ENCODE measurements at regions not wholly inside any gene's neighbourhood (a gene's known extent, or its start where the extent isn't known, plus 50 kb on each side); places are given as distances from the start of the nearest gene placed in this dataset.
A peak's percentile ranks its signal among the peaks of the same experiment; 100 is the strongest.

DNA sequence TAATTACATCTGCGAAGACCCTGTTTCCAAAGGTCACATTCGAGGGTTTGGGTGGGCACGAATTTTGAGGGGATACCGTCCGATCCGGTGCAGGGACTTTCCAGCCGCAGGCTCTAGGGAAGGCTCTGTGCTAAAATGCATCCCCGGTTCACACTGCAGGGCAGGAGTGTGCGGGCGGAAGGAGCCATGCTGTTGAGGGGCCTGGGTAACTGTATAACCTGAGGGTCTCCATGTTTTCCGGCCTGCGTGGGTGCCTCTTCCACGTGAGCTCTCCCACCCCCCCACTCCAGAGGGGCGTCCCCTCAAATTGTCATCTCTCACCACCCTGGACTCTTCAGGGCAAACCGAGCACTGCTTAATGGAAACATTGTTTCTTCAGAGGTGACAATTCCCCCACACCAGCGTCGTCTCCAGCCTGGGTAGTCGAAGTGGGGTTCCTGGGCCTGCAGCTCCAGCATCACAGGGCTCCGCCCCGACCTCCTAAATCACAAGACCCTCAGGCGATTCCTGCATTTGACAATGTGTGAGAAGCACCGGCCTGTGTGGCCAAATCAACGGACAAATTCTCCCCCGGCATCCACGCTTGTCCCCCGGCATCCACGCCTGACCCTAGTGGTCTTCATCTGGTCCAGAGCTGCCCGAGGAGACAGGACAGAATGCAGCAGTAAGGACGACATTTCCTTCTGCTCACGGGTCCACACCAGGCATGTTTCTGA, 51.2 kb downstream of the FOXL3 start:
- Histone ChIP-seq H3K4me3 (no peak overlapping the region), H3K4me1 (no peaks in the 10 kb centered on the region), H3K9me3 (no peaks in the 10 kb centered on the region), H3K27ac (no peak overlapping the region), H3K27me3 (no peaks in the 10 kb centered on the region), H3K36me3 (no peaks in the 10 kb centered on the region)
- ATAC-seq (no peak), DNase-seq (no peak)
- intact Hi-C loops (cut with DNase I): no loop called here
- TF ChIP-seq, protein P1, sequence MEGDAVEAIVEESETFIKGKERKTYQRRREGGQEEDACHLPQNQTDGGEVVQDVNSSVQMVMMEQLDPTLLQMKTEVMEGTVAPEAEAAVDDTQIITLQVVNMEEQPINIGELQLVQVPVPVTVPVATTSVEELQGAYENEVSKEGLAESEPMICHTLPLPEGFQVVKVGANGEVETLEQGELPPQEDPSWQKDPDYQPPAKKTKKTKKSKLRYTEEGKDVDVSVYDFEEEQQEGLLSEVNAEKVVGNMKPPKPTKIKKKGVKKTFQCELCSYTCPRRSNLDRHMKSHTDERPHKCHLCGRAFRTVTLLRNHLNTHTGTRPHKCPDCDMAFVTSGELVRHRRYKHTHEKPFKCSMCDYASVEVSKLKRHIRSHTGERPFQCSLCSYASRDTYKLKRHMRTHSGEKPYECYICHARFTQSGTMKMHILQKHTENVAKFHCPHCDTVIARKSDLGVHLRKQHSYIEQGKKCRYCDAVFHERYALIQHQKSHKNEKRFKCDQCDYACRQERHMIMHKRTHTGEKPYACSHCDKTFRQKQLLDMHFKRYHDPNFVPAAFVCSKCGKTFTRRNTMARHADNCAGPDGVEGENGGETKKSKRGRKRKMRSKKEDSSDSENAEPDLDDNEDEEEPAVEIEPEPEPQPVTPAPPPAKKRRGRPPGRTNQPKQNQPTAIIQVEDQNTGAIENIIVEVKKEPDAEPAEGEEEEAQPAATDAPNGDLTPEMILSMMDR (IDR thresholded peaks at IDR 0.05): no peak

DNA sequence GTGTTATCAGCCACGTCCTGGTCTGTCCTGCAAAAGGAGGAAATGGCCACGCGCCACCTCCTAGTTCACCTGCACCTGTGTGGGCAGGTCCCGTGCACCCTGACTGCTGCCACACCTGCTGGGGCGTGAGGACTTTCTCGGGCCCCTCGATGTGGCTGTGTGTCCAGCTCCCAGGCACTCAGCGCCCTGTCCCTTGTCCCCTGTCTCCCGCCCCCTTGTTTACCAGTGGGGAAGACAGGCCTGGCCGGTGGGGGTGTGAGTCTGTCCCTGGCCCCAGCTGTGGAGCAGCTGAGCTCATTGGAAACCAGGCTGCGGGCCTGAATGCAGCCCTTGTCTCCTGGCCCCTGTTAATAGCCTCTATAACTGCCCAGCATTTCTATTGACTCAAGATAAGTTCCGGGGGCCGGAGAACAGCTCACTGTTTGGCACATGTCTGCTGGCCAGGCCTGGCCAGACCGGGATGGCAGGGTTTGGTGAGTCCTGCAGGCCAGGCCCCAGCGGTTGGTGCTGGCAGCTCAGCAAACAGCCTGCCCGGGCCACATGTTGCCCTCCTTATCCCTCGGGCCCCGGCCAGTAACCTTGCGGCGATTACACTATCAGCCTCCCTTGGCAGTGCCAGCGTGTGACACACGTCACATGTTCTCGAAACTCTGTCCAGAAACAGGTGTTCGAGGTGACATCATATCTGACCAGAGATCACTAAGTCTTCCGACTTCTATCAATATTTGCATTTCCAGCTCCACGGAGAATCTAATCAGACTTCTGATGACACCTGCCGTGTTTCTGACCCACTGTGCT, 52.1 kb downstream of the FOXL3 start:
- TF ChIP-seq, protein P1 (IDR thresholded peaks at IDR 0.05): no peak
- Histone ChIP-seq H3K36me3 (no peaks in the 10 kb centered on the region), H3K27ac (no peak overlapping the region), H3K27me3 (no peaks in the 10 kb centered on the region), H3K4me1 (no peaks in the 10 kb centered on the region), H3K9me3 (no peaks in the 10 kb centered on the region), H3K4me3 (no peak overlapping the region)
- DNase-seq: no peak
- intact Hi-C loops (cut with DNase I): no loop called here
- peak; percentile 36 for ATAC-seq

DNA sequence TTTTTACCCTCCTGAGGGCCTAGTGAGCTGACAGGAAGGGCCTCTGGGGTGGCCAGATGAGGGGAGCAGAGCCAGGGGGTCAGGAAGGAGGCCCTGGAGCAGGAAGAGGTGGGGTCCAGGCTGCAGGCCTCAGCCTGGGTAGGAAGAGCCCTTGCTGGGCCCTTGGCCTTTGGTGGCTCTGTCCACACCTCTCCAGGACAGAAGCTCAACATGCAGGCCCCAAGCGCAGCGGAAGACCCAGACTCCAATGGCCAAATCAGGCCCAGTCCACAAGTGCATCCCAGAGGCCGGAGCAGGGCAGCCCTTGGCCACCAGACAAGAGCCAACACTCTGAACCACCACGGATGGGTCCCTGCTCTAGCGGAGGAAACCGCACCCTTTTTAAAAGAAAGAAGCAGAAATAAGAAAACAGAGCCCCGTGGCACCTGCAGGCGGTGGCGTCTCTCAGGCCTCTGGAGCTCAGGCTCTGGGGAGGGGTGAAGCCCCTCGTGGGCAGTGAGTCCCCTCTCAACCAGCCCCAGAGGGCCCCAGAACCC, 52.8 kb downstream of the FOXL3 start:
- H3K4me1 ChIP-seq: no peaks in the 10 kb centered on the region

DNA sequence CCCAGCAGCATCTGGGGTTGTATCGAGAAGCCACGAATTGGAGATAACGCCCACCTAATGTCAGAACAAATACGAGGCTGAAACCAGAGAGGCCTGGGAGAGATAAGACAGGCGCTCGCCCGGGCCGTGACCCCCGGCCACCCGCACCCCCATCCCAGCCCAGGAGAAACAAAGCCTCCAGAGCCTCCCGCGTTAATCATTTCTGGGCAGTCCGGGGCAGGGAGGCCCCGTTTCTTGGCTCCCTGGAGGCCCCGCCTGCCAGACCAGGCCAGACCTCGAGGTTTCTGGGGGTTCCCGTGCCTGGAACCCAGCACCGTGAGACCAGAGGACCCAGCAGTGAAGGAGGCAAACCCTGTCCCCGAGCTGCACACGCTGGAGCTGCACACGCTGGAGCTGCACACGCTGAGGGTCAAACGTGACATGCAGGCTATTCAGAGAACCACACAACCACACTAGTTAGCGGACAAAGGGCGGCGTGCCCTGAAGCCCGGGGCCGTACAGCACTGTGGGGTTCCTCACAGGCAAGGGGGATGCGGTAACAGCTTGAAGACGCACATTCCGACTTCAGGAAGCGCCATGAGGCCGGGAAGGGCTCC, 53.4 kb downstream of the FOXL3 start:
- Histone ChIP-seq H3K27me3 (no peaks in the 10 kb centered on the region), H3K4me1 (no peaks in the 10 kb centered on the region), H3K36me3 (no peaks in the 10 kb centered on the region), H3K4me3 (no peak overlapping the region), H3K9me3 (no peaks in the 10 kb centered on the region), H3K27ac (no peak overlapping the region)
- TF ChIP-seq, protein P1 (IDR thresholded peaks at IDR 0.05): no peak
- DNase-seq (no peak), ATAC-seq (no peak)
- intact Hi-C loops (cut with DNase I): no loop called here

More for the DNA sequence above, 52.8 kb downstream of the FOXL3 start:
- ATAC-seq (no peak), DNase-seq (no peak)
- TF ChIP-seq, protein P1 (IDR thresholded peaks at IDR 0.05): no peak
- no peak overlapping the region for H3K27ac ChIP-seq
- H3K4me3 ChIP-seq: no peak overlapping the region
- H3K36me3 ChIP-seq: no peaks in the 10 kb centered on the region
- no peaks in the 10 kb centered on the region for H3K9me3 ChIP-seq
- no peaks in the 10 kb centered on the region for H3K27me3 ChIP-seq
- intact Hi-C loops (cut with DNase I): no loop called here

DNA sequence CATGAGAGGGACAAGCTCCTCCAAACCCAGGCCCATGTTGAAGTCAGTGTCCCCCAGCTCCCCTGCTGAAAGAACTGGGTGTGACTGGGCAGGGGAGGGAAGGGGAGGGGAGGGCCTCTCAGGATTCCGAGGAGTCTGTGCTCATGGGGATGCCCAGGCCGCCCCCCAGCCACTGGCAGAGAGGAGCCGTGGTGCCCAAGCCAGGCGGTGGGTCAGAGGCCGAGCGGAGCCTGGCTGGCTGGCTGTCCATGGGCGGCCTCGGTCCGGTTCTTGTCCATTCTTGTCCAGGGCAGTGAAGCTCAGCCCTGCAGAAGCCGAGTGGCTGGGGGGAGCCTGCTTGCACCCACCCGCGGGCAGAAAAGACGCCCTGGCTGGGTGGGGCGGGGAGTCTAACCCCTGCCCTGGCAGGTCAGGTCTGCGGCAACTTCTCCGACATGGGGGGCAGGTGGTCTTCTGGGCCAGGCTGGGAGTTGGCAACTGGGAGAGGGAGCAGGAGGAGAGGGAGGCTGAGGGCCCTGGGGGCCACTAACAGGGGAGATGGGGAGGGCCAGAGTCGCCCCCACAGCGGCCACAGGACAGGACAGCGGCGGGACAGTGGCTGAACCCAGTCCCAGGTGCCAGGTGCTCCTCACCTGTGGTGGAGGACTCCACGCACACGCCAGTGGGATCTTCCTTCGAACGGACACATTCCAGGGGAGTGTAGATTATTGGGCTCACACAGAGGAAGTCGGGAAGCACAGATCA, 54.1 kb downstream of the FOXL3 start:
- Histone ChIP-seq H3K9me3 (no peaks in the 10 kb centered on the region), H3K27ac (no peak overlapping the region), H3K36me3 (no peaks in the 10 kb centered on the region), H3K4me1 (no peaks in the 10 kb centered on the region), H3K4me3 (no peak overlapping the region), H3K27me3 (no peaks in the 10 kb centered on the region)
- intact Hi-C loops (cut with DNase I): no loop called here
- DNase-seq (no peak), ATAC-seq (no peak)
- TF ChIP-seq, protein P1 (IDR thresholded peaks at IDR 0.05): no peak

Measured in upper lobe of right lung (tissue), 1 donor.